NCI-H524 (cell line): ENCODE measurements at regions not wholly inside any gene's neighbourhood (a gene's known extent, or its start where the extent isn't known, plus 50 kb on each side); places are given as distances from the start of the nearest gene placed in this dataset.
"Not testable (repeated sequence)": the region's sequence is repeated elsewhere in the genome, so short reads cannot be mapped to it uniquely, and the experiment has no call there.

Experiments
- DNase-seq, 2 experiments: peaks; one replicate each; lab custom pipeline; 2025; lab: John Stamatoyannopoulos, UW

GRCh38 chr4:42284030-42284429 is 113.3 kb upstream of the SHISA3 start:
- no peak for DNase-seq

GRCh38 chr4:42288876-42289275 is 108.4 kb upstream of the SHISA3 start:
- DNase-seq: not testable (repeated sequence)

- not testable (repeated sequence) for DNase-seq
These were observed 105.1 kb upstream of the SHISA3 start for GRCh38 chr4:42292192-42292591.

GRCh38 chr4:42293967-42294813 is 103.1 kb upstream of the SHISA3 start:
- DNase-seq: no peak

GRCh38 chr4:42296196-42296595 is 101.1 kb upstream of the SHISA3 start:
- DNase-seq: no peak

- peak in 1 of 2 experiments; percentile 59 for DNase-seq
These were observed 94.9 kb upstream of the SHISA3 start for GRCh38 chr4:42302348-42302747.

- DNase-seq: peak; percentile 31 to 49
These were observed 90.8 kb upstream of the SHISA3 start for GRCh38 chr4:42306221-42307109.

GRCh38 chr4:42308247-42308646 is 89.0 kb upstream of the SHISA3 start:
- DNase-seq: no peak

- peak in 1 of 2 experiments; percentile 66 for DNase-seq
These were observed 87.7 kb upstream of the SHISA3 start for GRCh38 chr4:42309361-42310260.

GRCh38 chr4:42310358-42310757 is 86.9 kb upstream of the SHISA3 start:
- DNase-seq: no peak

GRCh38 chr4:42310806-42311205 is 86.5 kb upstream of the SHISA3 start:
- DNase-seq: no peak

GRCh38 chr4:42311591-42311990 is 85.7 kb upstream of the SHISA3 start:
- no peak for DNase-seq

- DNase-seq: not testable (repeated sequence)
These were observed 83.9 kb upstream of the SHISA3 start for GRCh38 chr4:42313420-42313819.

- DNase-seq: no peak
These were observed 83.4 kb upstream of the SHISA3 start for GRCh38 chr4:42313872-42314271.

- DNase-seq: no peak
These were observed 82.1 kb upstream of the SHISA3 start for GRCh38 chr4:42315231-42315630.

GRCh38 chr4:42320822-42321388 is 76.4 kb upstream of the SHISA3 start:
- DNase-seq: no peak

GRCh38 chr4:42326040-42326439 is 71.2 kb upstream of the SHISA3 start:
- DNase-seq: no peak

GRCh38 chr4:42326524-42326923 is 70.8 kb upstream of the SHISA3 start:
- DNase-seq: no peak

GRCh38 chr4:42327323-42327722 is 70.0 kb upstream of the SHISA3 start:
- DNase-seq: no peak

GRCh38 chr4:42328978-42329377 is 68.3 kb upstream of the SHISA3 start:
- no peak for DNase-seq

- DNase-seq: no peak
These were observed 67.9 kb upstream of the SHISA3 start for GRCh38 chr4:42329421-42329820.
